Right atrium auricular region (tissue), 2 donors: ENCODE measurements at regions not wholly inside any gene's neighbourhood (a gene's known extent, or its start where the extent isn't known, plus 50 kb on each side); places are given as distances from the start of the nearest gene placed in this dataset.

ENCODE experiments used
- DNase-seq: peaks from one replicate; pipeline ENCODE4 v3.0.0-alpha.2; 2019; ENCODE audit warnings: low spot score
- H3K27ac ChIP-seq, 2 donors: fragments of 200-600 bp; sonication (generic); 1 replicate in 1 of 2; 2 replicates in 1 of 2; pipeline ENCODE4 v1.5.1; 2016 to 2019
- H3K27me3 ChIP-seq, 2 donors: fragments of 200-600 bp; sonication (generic); one replicate each; pipeline versions ENCODE4 v1.5.1 to v1.6.0; 2017 to 2019
- H3K36me3 ChIP-seq: fragments of 200-600 bp; sonication (generic); one replicate; pipeline ENCODE4 v1.5.1; 2016
- H3K4me1 ChIP-seq, 2 donors: fragments of 200-600 bp; sonication (generic); one replicate each; pipeline versions ENCODE4 v1.5.1 to v1.6.0; 2017 to 2019
- H3K4me3 ChIP-seq, 2 donors: fragments of 200-600 bp; sonication (generic); 1 replicate in 1 of 2; 2 replicates in 1 of 2; pipeline ENCODE4 v1.5.1; 2017 to 2019; ENCODE audit warnings: mild to moderate bottlenecking in 1 of 2, moderate library complexity in 1 of 2
- H3K9me3 ChIP-seq, 2 donors: fragments of 200-600 bp; sonication (generic); one replicate each; pipeline ENCODE4 v1.5.1; 2019
- CTCF ChIP-seq, 2 donors: fragments of 200-600 bp; sonication (generic); IDR thresholded peaks; one replicate each; pipeline ENCODE4 v1.5.1; 2019; ENCODE audit warnings: antibody characterized with exemption in 2 of 2

GRCh38 chr2:204447722-204448121 lies 97.6 kb upstream of the PARD3B start:
- H3K4me3 ChIP-seq, result no peak overlapping the region
- H3K36me3 ChIP-seq, result no peaks in the 10 kb centered on the region
- no peak for TF ChIP-seq CTCF (IDR thresholded peaks at IDR 0.05)
- H3K4me1 ChIP-seq, result peaks cover 0 to 10% of the 10 kb centered on the region in 2 donors
- H3K27ac ChIP-seq, result no peak overlapping the region
- no peak for DNase-seq
- peaks cover 0 to 18% of the 10 kb centered on the region in 2 donors for H3K9me3 ChIP-seq
- H3K27me3 ChIP-seq, result no peaks in the 10 kb centered on the region

- peaks cover 0 to 27% of the 10 kb centered on the region in 2 donors for H3K4me1 ChIP-seq
These were observed 95.3 kb upstream of the PARD3B start for GRCh38 chr2:204449977-204450376.

GRCh38 chr2:204451766-204452165 lies 93.5 kb upstream of the PARD3B start:
- H3K27me3 ChIP-seq, result no peaks in the 10 kb centered on the region
- H3K9me3 ChIP-seq, result no peaks in the 10 kb centered on the region
- H3K27ac ChIP-seq, result peak overlapping the region; percentile 38 to 72
- no peak overlapping the region for H3K4me3 ChIP-seq
- peaks cover 0 to 27% of the 10 kb centered on the region in 2 donors for H3K4me1 ChIP-seq
- TF ChIP-seq CTCF (IDR thresholded peaks at IDR 0.05), result no peak
- DNase-seq, result no peak
- no peaks in the 10 kb centered on the region for H3K36me3 ChIP-seq

More at GRCh38 chr2:204449977-204450376, 95.3 kb upstream of the PARD3B start:
- no peak for DNase-seq
- Histone ChIP-seq H3K27ac (no peak overlapping the region), H3K9me3 (peaks cover 0 to 12% of the 10 kb centered on the region in 2 donors), H3K36me3 (no peaks in the 10 kb centered on the region), H3K27me3 (no peaks in the 10 kb centered on the region), H3K4me3 (no peak overlapping the region)
- no peak for TF ChIP-seq CTCF (IDR thresholded peaks at IDR 0.05)

- H3K9me3 ChIP-seq, result no peaks in the 10 kb centered on the region
- no peaks in the 10 kb centered on the region for H3K36me3 ChIP-seq
- no peak overlapping the region for H3K4me3 ChIP-seq
- peaks cover 0 to 27% of the 10 kb centered on the region in 2 donors for H3K4me1 ChIP-seq
- no peaks in the 10 kb centered on the region for H3K27me3 ChIP-seq
- peak; percentile 66 for DNase-seq
- no peak for TF ChIP-seq CTCF (IDR thresholded peaks at IDR 0.05)
- peak overlapping the region; percentile 38 to 72 for H3K27ac ChIP-seq
These were observed 92.7 kb upstream of the PARD3B start for GRCh38 chr2:204452464-204453023.

GRCh38 chr2:204453730-204454167 lies 91.5 kb upstream of the PARD3B start:
- H3K9me3 ChIP-seq, result no peaks in the 10 kb centered on the region
- peak overlapping the region in 1 of 2 donors; percentile 7 for H3K4me3 ChIP-seq
- no peak for DNase-seq
- no peaks in the 10 kb centered on the region for H3K36me3 ChIP-seq
- H3K4me1 ChIP-seq, result peaks cover 0 to 27% of the 10 kb centered on the region in 2 donors
- no peak for TF ChIP-seq CTCF (IDR thresholded peaks at IDR 0.05)
- H3K27ac ChIP-seq, result peak overlapping the region; percentile 41 to 72
- no peaks in the 10 kb centered on the region for H3K27me3 ChIP-seq
